Activated CD4-positive, alpha-beta T cell treated with anti-CD3 and anti-CD28 coated beads, Interleukin-2, amount 10 ng/mL, durations not matched to agents 7 days and 5 days (primary cell): ENCODE measurements at regions not wholly inside any gene's neighbourhood (a gene's known extent, or its start where the extent isn't known, plus 50 kb on each side); places are given as distances from the start of the nearest gene placed in this dataset.

Experiments
- CTCF ChIA-PET: fragments of 350-600 bp; sonication (Branson Sonifier 250); formaldehyde crosslinking; loops from one replicate; lab custom pipeline; 2021; ENCODE audit warnings: antibody characterized with exemption; lab: Charles Lee
- POLR2A ChIA-PET: fragments of 350-600 bp; sonication (Branson Sonifier 250); formaldehyde crosslinking; loops from one replicate; lab custom pipeline; 2021; ENCODE audit warnings: antibody characterized with exemption; lab: Charles Lee
- DNase-seq: peaks from one replicate; pipeline ENCODE4 v3.0.0-alpha.2; 2020
- H3K27ac Mint-ChIP-seq: one replicate; pipeline ENCODE4 v1.8.0; 2021; ENCODE audit warnings: mild to moderate bottlenecking, moderate library complexity, mixed read lengths
- H3K27me3 Mint-ChIP-seq: one replicate; pipeline ENCODE4 v1.8.0; 2021; ENCODE audit warnings: mixed read lengths
- H3K36me3 Mint-ChIP-seq: one replicate; pipeline ENCODE4 v1.8.0; 2021; ENCODE audit warnings: low read depth, mixed read lengths
- H3K4me1 Mint-ChIP-seq: one replicate; pipeline ENCODE4 v1.8.0; 2021; ENCODE audit warnings: mixed read lengths
- H3K4me3 Mint-ChIP-seq: one replicate; pipeline ENCODE4 v1.8.0; 2021; ENCODE audit warnings: mild to moderate bottlenecking, moderate library complexity, mixed read lengths
- H3K9me3 Mint-ChIP-seq: one replicate; pipeline ENCODE4 v1.8.0; 2021; ENCODE audit warnings: mixed read lengths

DNA sequence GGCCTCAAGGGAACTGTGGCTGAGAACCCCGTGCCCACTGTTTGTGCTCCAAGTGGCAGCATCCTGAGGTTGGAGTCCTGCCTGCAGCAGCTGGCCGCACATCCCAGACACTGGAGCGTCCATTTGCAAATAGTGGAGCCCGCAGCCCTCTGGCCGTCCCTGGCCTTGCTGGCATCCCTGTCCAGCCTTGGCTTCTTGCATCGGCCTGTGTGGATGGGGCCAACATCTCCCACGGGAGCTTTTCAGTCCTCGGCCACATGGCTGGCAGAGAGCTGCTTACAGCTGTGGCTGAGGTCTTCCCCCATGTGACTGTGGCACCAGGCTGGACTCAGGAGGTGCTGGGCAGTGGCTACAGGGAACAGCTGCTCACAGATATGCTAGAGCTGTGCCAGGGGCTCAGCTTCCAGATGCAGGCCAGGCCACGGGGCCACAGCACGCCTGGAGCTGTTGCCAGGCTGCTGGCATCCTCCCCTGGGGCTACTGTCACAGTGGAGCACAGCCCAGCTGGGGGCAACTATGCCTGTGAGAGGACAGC is 71.2 kb downstream of the FAM43A start:
- H3K4me1 Mint-ChIP-seq = no peaks in the 10 kb centered on the region
- ChIA-PET POLR2A (no interaction called here), CTCF (no interaction called here)
- H3K27ac Mint-ChIP-seq = no peak overlapping the region
- H3K9me3 Mint-ChIP-seq = no peaks in the 10 kb centered on the region
- no peak overlapping the region for H3K4me3 Mint-ChIP-seq
- peaks cover under 1% of the 10 kb centered on the region for H3K27me3 Mint-ChIP-seq
- no peak for DNase-seq
- H3K36me3 Mint-ChIP-seq = no peaks in the 10 kb centered on the region

DNA sequence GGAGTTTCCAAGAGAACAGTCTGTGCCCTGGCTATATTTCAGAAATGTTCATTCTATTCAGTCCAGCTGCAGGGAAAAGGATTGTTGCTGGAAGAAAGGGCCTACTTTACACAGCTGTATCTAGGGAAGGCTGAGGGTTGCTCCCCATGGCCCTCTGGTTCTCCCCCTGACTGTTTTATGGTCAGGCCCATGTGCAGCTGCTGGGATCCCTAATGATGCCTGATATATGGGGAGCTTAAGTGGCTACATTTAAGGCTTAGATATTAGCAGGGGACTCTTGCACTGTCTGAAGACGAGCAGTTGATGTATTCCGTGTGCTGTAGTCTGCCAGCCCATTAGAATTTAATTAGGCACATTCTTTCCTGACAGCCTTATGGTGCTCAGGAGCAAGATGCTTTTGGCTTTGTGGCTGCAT is 72.0 kb downstream of the FAM43A start:
- no peaks in the 10 kb centered on the region for H3K4me1 Mint-ChIP-seq
- peaks cover 2% of the 10 kb centered on the region for H3K27me3 Mint-ChIP-seq
- no peaks in the 10 kb centered on the region for H3K36me3 Mint-ChIP-seq
- CTCF ChIA-PET = no interaction called here
- no peak overlapping the region for H3K27ac Mint-ChIP-seq
- POLR2A ChIA-PET = no interaction called here
- no peaks in the 10 kb centered on the region for H3K9me3 Mint-ChIP-seq
- no peak overlapping the region for H3K4me3 Mint-ChIP-seq
- DNase-seq = no peak

GRCh38 chr3:194758716-194759115 is 73.0 kb downstream of the FAM43A start:
- H3K36me3 Mint-ChIP-seq = no peaks in the 10 kb centered on the region
- no peak overlapping the region for H3K4me3 Mint-ChIP-seq
- POLR2A ChIA-PET = no interaction called here
- CTCF ChIA-PET = interaction anchor here (0.9 kb wide), 1 partner anchor 11 kb away, joined by 3 read pairs; no protein-coding TSS in a partner anchor
- H3K9me3 Mint-ChIP-seq = no peaks in the 10 kb centered on the region
- no peak overlapping the region for H3K27ac Mint-ChIP-seq
- no peaks in the 10 kb centered on the region for H3K4me1 Mint-ChIP-seq
- no peak for DNase-seq
- peaks cover 2% of the 10 kb centered on the region for H3K27me3 Mint-ChIP-seq

GRCh38 chr3:194760494-194761137 is 74.9 kb downstream of the FAM43A start:
- Mint-ChIP-seq H3K27me3 (peaks cover 5% of the 10 kb centered on the region), H3K4me1 (no peaks in the 10 kb centered on the region), H3K36me3 (no peaks in the 10 kb centered on the region), H3K4me3 (no peak overlapping the region), H3K9me3 (no peaks in the 10 kb centered on the region), H3K27ac (no peak overlapping the region)
- ChIA-PET CTCF (no interaction called here), POLR2A (no interaction called here)
- DNase-seq = no peak

DNA sequence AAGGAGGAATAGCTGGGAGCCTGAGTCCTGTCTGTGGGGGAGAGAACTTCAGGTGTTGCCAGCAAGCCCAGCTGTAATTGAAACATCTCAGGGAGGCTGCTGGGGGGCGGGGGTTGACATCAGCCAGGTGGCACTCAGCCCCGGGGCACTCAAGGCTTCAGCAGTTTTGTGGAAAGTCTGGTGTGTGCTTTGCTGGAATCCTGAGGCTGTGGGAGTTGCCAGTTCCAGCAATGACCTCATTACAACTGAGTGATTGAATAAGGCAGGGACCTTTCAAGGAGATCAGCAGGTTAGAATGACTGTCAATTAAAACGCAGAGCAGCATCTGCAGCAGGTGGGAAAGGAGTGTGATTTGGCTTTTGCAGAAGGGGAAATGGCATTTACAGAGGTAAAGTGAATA is 75.7 kb downstream of the FAM43A start:
- no peak for DNase-seq
- Mint-ChIP-seq H3K4me3 (no peak overlapping the region), H3K4me1 (no peaks in the 10 kb centered on the region), H3K27me3 (peaks cover 5% of the 10 kb centered on the region), H3K27ac (no peak overlapping the region), H3K36me3 (no peaks in the 10 kb centered on the region), H3K9me3 (no peaks in the 10 kb centered on the region)
- CTCF ChIA-PET = no interaction called here
- POLR2A ChIA-PET = no interaction called here

- H3K9me3 Mint-ChIP-seq = no peaks in the 10 kb centered on the region
- no peak for DNase-seq
- H3K4me3 Mint-ChIP-seq = no peak overlapping the region
- peaks cover 13% of the 10 kb centered on the region for H3K27me3 Mint-ChIP-seq
- ChIA-PET CTCF (interaction anchor here (1.2 kb wide), 1 partner anchor 11 kb away, joined by 3 read pairs; no protein-coding TSS in a partner anchor), POLR2A (interaction anchor here (0.8 kb wide), 1 partner anchor 347 kb away, joined by 3 read pairs; no protein-coding TSS in a partner anchor)
- H3K36me3 Mint-ChIP-seq = no peaks in the 10 kb centered on the region
- peaks cover 22% of the 10 kb centered on the region for H3K4me1 Mint-ChIP-seq
- H3K27ac Mint-ChIP-seq = no peak overlapping the region
These were observed 81.2 kb downstream of the FAM43A start for GRCh38 chr3:194766845-194767244.

GRCh38 chr3:194767446-194768207 is 81.9 kb downstream of the FAM43A start:
- Mint-ChIP-seq H3K9me3 (no peaks in the 10 kb centered on the region), H3K4me3 (no peak overlapping the region), H3K27ac (no peak overlapping the region), H3K27me3 (peaks cover 11% of the 10 kb centered on the region), H3K4me1 (peaks cover 22% of the 10 kb centered on the region), H3K36me3 (no peaks in the 10 kb centered on the region)
- ChIA-PET CTCF (interaction anchor here (1.0 to 1.2 kb wide), 2 partner anchors 11 to 12 kb away, joined by 3 read pairs; no protein-coding TSS in a partner anchor), POLR2A (interaction anchor here (0.8 kb wide), 1 partner anchor 346 kb away, joined by 3 read pairs; no protein-coding TSS in a partner anchor)
- no peak for DNase-seq

DNA sequence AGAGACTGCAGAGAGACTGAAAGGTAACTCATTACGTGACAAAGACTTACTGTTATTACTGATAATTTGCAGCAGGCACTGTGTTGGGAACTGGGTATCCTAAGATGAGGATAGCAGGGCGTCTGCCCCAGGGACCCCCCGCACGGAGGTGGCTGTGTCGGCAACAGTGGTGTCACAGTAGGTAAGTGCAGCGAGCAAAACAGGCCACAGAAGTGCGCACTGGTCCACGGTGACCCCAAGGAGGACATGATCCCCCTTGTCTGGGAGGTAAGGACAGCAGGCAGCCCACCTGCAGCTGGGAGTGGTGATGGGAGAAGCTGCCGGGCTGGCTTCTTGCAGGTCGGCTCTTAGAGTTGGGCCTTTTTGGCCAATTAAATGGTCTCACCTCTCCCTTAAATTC is 82.9 kb downstream of the FAM43A start:
- Mint-ChIP-seq H3K4me1 (peaks cover 22% of the 10 kb centered on the region), H3K27ac (peak overlapping the region; percentile 79), H3K36me3 (no peaks in the 10 kb centered on the region), H3K9me3 (no peaks in the 10 kb centered on the region), H3K27me3 (peaks cover 13% of the 10 kb centered on the region), H3K4me3 (peak overlapping the region; percentile 75)
- ChIA-PET POLR2A (no interaction called here), CTCF (interaction anchor here (1.0 to 2.5 kb wide), 5 partner anchors 10 to 86 kb away, joined by 3 to 6 read pairs (median 3); no protein-coding TSS in a partner anchor)
- DNase-seq = peak; percentile 6

DNA sequence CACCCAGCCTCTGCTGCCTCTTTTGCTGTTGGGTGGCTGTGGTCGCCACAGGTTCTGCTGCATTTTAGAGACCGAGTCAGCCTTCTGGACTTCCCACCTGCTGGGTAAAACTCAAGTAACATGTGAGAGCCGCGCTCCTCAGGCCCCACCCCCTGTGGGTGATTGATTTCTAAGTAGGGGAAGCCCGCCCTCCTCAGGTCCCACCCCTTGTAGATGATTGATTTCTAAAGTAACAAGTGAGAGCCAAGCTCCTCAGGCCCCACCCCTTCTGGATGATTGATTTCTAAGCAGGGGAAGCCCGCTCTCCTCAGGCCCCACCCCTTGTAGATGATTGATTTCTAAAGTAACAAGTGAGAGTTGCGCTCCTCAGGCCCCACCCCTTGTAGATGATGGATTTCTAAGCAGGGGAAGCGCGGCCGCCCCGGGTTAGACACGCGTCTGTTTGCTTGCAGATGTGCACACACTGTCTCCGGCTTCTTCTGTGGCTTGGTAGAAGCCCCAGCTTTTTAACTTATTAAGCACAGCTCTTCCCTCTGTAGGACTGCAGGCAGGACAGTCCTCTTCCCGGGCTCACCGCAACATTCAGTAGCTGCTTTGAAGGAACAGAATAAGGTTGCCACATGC is 83.4 kb downstream of the FAM43A start:
- Mint-ChIP-seq H3K27ac (peak overlapping the region; percentile 79), H3K27me3 (peaks cover 14% of the 10 kb centered on the region), H3K36me3 (no peaks in the 10 kb centered on the region), H3K4me1 (peaks cover 22% of the 10 kb centered on the region), H3K4me3 (peak overlapping the region; percentile 75), H3K9me3 (no peaks in the 10 kb centered on the region)
- POLR2A ChIA-PET = no interaction called here
- CTCF ChIA-PET = interaction anchor here (0.5 to 2.5 kb wide), 7 partner anchors 10 to 453 kb away, joined by 3 to 6 read pairs (median 3); no protein-coding TSS in a partner anchor
- peak; percentile 96 for DNase-seq

DNA sequence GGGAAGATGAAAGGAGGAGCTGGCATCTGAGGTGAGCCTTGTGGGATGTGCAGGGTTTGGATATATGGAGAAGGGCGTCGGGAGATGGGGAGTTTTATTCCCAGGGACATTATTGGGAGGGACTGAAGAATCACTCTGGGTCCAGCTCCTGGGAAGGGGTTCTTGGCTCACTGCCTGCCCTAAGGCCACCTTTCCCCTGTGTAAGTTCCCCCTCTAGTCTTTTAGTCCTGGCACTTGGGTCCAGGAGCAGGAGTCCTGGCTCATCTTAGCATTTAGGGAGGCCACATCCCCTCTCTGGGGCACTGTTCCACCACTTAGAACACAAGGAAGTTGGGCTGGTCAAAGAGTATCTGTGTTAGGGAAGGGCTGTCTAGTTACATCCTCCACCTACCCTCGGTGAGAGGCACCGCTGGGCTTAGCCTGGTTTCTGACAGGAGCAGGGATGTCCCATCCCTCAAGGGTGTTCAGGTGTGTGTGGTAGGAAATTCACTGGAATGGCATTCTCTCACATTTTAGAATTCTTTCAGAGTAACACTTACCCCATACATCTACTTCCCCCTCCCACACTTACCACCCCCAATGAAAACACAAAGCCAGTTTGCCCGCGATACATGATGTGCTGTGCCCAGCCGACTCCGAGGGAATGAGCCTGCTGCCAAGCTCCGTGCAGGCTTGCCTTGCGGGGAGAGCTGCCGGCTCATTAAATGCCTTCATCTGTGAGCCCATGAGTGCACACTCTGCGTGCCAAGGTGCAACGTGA is 86.7 kb downstream of the FAM43A start:
- peaks cover 22% of the 10 kb centered on the region for H3K4me1 Mint-ChIP-seq
- ChIA-PET POLR2A (no interaction called here), CTCF (interaction anchor here (0.7 to 0.9 kb wide), 2 partner anchors 16 to 25 kb away, joined by 3 read pairs; no protein-coding TSS in a partner anchor)
- H3K9me3 Mint-ChIP-seq = no peaks in the 10 kb centered on the region
- peaks cover 14% of the 10 kb centered on the region for H3K27me3 Mint-ChIP-seq
- no peak for DNase-seq
- no peaks in the 10 kb centered on the region for H3K36me3 Mint-ChIP-seq
- H3K4me3 Mint-ChIP-seq = no peak overlapping the region
- no peak overlapping the region for H3K27ac Mint-ChIP-seq

DNA sequence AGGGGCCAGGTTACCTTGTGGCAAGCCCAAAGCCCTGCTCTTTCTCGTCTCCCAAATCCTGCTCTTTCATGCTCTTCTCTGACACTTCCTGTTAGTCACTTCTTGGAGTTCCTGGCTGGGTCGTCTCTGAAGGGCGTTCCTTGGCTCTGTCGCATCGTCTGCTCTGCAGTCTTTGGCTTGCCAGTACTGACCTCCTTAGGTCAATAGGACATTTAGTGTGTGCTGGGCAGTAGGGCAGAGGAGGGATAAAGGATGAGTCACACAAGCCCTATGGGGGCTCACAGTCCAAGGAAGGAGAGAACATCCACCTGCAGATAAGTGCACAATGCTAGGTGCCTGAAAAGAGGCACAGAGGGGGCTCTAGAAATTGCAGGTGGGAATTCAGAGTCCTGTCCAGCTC is 87.5 kb downstream of the FAM43A start:
- ChIA-PET CTCF (no interaction called here), POLR2A (no interaction called here)
- Mint-ChIP-seq H3K36me3 (no peaks in the 10 kb centered on the region), H3K4me1 (peaks cover 18% of the 10 kb centered on the region), H3K4me3 (no peak overlapping the region), H3K9me3 (no peaks in the 10 kb centered on the region), H3K27ac (no peak overlapping the region), H3K27me3 (peaks cover 18% of the 10 kb centered on the region)
- no peak for DNase-seq

DNA sequence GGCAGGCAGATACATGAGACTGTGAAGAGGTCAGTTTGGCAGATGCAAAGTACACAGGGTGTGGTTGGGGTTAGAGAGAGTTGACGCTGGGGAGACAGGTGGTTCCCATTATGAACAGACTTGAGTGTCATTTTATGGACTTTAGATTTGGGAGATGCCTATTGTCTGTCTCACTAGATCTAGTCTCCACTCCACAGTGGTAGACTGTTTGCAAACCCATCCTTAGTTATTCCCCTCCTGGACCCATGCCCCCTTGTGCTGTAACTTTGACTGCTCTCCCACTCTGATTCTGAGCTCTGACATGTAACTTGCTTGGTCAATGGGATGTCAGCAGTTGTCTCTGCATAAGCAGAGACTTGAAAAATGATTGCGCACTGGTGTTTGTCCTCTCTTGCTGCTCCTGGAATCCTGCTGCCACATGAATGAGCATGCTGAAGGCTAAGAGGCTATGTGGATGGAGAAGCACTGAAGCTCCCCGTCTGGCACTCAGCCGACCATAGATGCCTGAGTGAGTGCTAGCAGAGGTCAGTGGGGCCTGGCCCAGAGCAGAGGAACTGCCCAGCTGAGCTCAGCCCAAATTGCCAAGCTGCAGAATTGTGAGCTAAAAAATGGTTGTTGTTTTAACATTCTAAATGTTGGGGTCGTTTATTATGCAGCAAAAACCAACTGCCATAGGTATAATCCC is 88.2 kb downstream of the FAM43A start:
- Mint-ChIP-seq H3K36me3 (no peaks in the 10 kb centered on the region), H3K27me3 (peaks cover 20% of the 10 kb centered on the region), H3K4me1 (peaks cover 12% of the 10 kb centered on the region), H3K27ac (no peak overlapping the region), H3K9me3 (no peaks in the 10 kb centered on the region), H3K4me3 (no peak overlapping the region)
- ChIA-PET CTCF (no interaction called here), POLR2A (no interaction called here)
- DNase-seq = no peak
